DMS153 (cell line): ENCODE measurements at regions not wholly inside any gene's neighbourhood (a gene's known extent, or its start where the extent isn't known, plus 50 kb on each side); places are given as distances from the start of the nearest gene placed in this dataset.

Experiments used
- DNase-seq: peaks from one replicate; lab custom pipeline; 2025; lab: John Stamatoyannopoulos, UW

DNA sequence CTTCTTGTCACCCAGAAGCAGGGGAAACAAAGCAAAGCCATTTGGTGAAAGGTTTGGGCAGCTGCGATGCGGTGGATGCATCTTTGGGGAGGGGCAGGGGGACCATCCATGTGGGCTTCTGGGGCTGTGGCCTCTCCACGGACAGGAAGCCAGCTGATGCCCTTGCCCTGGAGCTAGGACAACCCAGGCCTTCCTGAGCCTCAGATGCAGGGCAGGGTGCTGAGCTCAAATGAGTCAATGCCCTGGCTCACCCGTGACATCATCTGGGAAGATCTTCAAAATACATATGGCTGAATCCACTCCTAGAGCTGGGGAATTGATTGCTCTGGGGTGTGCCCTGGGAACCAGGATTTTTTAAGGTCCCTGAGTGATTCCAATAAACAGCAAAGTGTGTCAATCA, 1418.2 kb downstream of the TBC1D22A start:
- DNase-seq = no peak

DNA sequence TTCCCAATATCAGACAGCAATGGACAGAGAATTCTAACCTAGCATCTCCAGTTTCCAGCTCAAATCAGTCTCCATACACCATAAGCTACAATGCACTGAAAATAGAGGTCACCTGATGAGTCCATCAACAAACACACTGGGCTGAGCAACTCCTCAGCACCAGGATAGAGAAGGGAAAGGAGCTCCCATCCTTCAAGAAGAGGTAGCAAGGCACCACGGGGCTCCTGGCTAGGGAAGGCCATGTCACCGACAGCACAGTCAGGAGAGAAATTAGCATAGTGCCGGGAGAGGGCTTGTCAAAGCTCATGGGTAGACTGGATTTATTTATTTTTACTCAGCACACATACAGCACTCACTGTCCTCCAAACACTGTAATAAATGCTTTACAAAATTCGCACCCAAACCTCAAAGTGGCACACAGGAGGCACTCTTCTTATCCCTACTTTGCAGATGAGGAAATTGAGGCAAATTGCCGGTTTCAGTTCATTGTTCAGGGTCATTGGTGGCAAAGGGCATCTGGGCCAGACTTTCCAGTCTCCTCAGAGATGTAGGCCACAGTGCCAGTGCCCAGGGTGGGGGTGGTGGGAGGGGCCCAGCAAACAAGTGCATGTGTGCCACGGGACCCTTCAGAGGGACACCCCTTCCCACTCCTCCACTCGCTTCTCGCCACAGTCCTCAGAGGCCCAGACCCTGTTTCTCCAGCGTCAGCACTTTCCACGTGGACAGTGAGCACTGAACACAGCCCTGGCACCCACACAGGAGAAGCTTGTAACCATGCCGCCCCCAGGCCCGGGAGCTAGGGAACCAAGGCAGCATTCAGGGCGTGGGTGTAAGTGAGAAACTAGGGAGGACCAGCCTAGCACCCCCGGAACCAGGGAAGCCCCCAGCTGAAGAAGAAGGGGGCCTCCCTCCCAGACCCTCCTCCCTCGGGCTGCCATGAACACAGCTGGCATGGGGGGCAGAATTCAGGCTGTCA, 1417.4 kb downstream of the TBC1D22A start:
- DNase-seq = no peak

DNA sequence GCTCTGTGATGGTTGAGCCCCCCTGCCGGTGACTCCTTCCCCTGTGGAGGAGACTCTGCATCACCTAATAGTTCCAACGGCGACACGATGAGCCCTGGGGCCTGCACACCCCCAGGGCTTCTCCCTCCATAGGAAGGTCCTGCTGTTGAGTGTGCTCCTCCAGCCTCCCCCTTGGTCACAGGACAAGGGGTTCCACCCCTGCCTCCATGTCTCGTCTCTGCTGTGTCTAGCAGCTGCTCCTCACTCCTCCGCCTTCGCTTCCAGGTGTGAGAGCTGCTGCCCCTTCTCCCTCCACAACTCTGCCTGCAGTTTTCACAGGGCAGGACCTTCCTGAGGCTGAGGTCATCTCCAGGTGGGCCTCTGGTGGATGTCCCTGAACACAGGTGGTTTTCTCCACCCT, 1416.1 kb downstream of the TBC1D22A start:
- DNase-seq = no peak

DNA sequence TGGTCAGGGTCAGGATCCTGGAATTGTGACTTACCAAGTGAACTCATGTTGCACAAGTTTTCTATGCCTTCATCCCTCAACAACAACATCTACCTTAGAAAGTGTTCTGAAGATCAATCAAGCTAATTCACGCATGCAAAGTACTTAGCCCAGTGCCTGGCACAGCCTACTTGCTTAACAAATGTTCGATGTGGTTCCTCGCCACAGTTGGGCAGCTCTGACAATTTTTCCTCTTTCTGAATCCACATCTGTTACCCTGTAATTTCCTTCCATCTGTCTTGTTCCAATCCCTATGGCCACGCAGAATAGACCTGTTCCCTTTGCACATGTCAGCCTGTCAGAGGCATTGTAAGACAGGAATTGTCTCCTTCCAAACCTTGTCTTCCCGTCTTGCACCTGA, 1415.2 kb downstream of the TBC1D22A start:
- no peak for DNase-seq

DNA sequence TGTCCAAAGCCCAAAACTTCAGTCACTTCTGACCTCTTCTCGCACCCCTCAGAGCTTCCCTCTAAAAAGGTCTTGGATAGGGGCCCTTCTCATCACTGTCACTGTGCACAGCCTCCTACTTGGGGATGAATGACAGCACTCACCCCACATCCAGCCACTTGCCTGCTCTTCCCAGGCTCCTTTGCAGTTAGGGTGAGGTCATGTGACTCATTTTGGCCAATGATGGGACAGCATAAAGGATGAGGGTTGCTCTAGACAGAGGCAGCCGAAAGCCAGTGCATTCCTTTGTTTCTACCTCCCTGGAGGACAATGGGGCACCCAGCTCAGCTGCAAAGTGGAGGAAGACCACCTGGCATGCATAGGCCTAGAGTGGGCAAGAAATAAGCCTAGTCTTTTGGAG, 1413.3 kb downstream of the TBC1D22A start:
- DNase-seq = no peak

DNA sequence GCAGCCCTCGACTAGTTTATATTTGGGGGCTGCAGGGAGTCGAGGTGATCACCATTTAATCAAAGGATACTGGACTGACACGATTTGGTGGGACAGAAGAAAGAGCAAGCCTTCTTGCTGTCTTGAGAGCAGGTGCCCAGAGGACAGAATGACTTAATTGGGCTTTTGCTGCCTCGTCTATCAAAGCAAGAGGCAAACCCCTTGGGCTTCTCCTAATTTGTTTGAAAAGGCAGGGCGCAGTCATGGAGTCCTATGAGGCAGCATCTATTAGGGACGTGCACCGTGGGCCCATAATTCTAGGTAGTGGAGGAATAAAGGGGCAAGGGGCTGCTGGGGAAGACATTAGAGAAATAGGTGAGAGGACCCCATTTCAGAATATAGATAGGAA, 1411.3 kb downstream of the TBC1D22A start:
- DNase-seq = no peak

DNA sequence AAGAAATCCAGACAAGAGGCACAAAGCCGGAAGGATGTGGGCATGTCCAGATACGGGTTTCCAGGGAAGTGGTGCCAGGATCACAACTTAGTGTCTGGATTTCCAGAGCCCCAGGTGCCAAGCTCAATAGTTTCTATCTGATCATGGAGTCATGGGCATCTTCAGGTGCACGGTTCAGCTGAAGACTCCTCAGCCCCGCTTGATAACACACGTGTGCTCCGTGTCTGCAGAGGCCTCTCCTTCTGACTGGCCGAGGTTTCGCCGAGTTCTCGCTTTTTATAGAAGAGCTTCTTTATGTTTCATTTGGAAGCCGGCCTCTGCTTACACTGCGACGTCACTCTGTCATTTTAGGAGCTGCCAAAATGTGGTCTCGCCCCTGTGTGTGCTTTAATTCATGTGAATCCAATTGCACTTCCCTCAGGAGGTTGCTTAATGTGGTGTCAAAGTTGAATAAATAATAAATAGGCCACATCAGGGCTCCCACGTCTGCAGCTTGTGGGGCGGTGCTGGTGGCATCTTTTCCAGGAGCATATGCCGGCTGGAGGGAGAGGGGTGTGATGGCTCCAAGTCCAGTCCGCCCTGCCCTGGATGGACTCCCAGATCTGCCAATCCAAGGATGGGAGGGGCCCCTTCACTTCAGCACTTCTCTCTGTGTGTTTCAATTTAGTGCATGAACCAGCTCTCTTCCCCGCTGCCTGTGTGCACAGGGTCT, 1410.8 kb downstream of the TBC1D22A start:
- no peak for DNase-seq

DNA sequence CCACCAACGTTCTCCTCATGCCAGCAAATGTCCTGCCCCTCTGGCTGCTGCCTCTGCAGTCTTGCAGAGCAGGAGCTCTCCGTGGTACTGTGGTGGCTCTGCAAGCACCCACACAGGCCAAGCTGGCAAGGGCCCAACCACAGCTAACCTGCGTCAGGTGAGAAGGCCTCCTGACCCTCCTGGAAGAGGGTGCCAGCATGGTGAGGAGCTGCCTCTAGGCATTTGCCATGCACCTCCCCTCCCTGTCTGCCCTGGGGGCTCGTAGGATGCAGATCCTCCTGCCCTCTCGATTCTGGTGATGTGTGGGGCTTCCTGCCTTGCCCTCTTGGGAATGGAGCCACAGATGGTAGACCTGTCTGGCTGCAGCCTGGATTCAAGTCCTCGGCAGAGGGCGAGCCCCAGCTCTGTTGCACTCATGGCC, 1408.8 kb downstream of the TBC1D22A start:
- no peak for DNase-seq

DNA sequence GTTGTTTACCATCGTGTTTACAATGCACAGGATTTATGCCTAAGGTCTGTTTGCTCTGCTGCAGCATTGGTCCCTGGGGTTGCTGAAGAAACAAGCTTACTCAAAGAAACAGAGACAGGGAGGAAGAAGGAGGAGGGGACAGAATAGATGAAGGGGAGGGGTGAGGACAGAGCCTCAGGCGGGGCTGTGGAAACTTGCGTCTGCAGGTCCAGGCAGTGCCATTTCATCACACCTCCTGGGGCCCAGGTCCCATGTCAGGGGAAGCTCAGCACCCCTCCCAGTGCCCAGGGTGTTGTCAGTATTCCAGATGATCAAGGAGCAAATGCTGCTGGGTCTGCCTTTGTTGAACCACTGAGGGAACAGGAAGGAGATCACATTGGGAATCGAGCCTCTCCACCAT, 1406.8 kb downstream of the TBC1D22A start:
- DNase-seq = no peak

DNA sequence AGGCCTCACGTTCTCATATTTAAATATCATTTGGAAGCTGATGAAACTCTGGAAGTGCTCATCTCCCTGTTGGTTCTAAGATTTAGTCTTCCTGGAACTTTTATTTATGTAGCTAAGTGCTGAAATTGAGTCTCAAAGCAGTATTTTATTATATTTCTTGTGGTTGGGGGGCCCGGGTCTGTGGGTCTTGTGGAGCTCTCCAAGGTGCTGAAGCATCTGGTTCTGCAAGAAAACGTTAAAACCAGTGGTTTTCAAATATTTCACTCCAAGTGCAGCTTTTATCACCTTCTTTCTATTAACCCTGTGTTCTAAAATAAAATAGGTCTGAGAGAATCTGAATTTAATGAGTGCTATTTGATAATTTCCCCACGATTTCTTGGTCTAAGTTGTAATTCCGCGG, 1404.8 kb downstream of the TBC1D22A start:
- DNase-seq = no peak

DNA sequence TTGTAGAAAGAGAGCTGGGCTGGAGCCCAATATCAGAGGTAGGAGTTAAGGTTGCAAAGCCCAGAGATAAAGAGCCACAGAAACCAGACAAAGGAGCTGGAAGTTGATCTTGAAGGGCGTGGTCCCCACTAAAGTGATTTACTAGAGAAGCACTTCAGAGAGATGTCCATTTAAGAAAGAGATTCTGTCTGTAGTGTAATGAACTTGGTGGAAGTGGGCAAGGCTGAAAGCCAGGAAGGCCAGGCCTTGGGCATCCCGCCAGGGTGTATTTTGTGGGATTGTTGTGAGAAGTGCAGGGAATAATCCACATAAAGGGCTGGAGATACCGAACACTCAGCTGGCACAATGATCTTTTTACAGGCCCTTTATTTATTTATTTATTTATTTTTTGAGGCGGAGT, 1398.8 kb downstream of the TBC1D22A start:
- no peak for DNase-seq

DNA sequence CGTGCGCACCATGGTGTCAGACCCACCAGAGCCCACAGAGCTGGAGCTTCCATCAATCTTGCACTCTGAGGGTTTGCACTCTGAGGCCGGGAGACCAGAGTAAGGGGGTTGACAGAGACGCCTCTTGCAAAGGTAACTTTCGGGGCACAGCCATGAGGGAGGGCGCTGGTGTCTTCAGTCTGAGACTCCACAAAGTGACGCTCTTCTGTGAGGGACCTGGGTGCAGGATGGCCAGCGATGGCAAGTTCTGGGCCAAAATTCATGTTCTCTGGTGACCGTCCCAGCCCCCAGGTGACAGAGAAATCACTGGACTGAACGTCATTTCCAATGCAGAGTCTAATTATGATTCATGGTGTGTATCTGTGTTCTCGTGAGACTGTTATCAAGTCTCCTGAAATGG, 1395.2 kb downstream of the TBC1D22A start:
- no peak for DNase-seq

DNA sequence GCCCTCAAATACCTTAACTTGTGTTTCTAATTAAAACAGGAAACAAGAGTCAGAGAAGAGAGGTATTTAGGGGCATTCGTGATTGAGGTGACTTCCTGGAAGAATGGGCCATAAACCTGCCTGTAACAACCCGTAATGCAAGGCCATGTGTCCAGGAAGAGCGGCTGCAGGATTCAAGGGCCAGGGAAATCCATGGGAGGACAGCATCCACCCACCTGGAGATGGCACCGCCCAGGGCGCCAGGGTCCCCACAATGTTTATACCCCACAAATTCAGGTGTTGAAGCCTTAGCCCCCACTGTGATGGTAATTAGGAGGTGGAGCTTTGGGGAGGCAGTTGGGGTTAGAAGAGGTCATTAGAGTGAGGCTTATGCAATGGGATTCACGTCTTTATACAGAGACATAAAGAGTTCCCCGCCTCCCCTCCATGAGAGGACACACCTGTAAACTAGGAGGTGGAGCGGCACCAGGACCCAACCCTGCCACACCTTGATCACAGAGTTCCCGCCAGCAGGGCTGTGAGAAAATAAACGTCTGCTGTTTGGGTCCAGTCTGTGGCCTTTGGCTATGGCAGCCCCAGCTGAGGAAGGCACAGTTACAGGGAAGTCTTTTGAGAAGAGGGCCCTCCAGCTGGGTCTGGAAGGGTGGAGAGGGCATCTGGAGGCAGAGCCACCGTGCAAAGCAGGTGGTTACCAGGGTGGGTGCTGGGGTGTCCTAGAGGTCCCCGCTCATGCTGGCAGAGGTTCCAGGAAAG, 1394.3 kb downstream of the TBC1D22A start:
- no peak for DNase-seq

DNA sequence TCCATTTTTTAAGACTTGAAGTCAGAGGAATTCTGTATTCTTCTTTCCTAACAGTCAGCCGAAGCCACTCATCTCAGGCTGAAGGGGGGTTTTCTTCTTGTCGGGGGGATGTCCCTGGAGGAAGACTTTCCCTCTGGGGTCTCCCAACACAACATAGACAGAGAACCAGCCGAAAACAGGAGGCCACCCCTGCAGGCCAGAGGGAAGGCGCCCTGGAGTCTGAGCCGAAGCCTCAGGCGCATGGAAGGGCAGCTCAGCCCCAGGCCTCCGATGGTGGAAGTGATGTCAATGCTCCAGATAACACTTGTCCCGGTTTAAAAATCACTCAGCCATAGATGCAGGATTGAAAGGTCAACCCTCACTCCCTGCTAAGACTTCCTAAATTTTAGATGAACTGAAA, 1393.0 kb downstream of the TBC1D22A start:
- no peak for DNase-seq

DNA sequence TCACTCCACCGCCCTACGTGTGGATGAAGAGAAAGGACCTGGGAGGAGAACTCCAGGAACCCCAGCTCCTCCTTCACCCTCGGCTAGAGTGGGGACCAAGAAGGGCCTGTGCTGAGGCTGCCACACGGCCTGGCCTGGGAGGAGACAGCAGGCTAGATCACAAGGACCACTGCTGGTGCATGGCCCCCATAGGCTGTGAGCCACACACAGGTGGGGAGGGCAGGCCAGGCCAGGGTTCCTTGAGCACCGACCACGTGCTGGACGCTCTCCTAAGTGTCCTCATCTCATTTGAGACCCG, 1392.4 kb downstream of the TBC1D22A start:
- DNase-seq = no peak

DNA sequence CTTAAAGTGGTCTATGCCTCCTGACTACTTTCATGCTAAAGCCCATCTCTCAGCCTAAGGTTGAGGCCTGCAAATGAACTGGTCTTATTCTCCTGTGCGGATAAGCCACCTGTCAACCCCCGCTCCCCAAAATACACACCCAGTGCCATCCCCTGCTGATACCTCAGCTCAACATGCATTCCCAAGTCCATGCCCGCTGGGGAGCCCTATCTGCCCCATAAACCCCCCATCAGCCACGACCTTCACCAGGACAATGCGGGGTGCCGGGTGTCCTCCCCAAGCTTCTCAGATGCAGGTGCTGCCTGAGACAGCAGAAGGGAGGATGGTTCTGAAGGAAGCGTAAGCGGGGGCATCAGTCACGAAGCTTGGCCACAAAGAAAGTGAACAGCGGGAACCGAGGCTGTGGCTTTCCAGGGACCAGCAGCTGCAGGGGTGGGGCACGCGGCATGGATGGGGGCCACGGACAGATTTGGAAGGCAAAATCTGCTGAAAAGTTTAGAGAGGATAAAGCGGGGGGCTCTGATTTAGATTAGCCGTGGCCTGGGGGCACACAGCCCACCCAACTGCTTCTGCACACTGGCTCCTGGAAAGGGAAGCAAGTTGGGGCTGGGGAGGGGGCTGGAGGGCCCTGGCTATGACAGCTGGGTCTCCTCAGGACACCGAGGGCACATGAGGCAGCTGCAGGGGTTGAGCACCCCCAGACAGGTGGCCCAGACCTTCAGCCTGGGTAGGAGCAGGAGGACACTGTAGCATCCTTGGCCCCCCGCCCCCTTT, 1391.9 kb downstream of the TBC1D22A start:
- no peak for DNase-seq

DNA sequence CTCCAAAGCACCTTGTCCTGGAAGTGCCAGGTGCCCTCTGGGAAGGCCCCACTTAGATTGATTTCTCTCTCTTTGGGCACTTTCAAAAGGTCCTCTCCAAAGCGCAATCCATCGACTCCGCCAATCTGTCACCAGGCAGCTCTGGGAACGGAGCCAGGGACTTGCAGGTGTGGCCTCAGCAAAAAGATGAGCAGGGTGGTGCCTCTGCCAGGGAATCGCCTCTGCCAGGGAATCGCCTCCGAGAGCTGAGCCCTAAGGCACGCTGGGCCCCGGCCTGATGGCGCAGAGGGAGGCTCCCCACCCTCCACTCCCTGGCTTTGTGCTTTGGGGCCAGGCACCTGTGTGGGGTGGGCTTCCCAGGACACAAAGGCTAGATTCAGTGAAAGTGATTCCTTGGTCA, 1391.3 kb downstream of the TBC1D22A start:
- peak; percentile 57 for DNase-seq

DNA sequence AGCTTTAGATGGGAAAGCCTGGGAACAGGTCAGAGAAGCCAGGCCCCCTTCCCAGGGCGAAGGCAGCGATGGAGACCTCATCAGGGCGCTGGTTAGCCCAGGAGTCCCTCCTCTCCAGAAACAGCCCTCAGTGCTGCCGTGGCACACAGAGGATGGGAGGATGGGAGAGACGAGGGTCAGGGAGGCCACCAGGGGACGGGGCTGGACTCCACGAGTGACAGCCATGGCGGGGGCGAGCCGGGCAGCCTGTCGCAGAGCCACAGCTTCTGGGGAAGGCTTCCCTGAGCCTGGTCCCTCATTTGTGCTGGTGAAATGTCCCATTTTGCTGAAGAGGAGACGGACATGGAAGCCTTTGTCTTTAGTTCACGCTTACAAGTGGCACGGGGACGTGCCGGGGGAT, 1390.5 kb downstream of the TBC1D22A start:
- no peak for DNase-seq

DNA sequence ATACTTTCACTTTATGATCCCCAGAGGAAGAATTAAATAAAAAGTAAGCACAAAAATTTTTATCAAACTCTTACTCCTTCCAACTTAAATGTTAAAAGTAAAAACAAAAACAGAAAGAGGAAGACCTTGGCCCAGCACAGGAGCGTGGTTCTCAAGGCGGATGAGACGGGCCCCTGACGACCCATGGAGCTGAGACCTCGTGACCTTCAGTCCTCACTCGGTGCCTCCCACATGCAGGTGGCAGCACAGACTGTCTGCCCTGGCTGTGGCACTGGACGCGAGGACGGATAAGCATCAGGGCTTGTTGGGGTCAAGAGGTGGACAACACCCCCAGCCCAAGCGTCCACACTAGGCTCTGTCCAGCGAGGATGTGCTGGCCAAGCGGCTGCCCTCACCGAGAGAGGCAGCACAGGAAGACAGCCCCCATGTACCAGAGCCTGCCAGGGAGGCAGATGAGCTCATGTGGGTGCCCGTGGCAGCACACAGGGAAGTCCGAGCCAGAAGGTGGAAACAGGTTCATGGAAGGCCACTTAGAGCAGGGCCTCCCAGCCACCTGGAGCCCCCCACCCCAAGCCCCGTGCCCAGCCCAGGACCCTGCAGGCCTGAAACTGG, 1389.8 kb downstream of the TBC1D22A start:
- DNase-seq = no peak

DNA sequence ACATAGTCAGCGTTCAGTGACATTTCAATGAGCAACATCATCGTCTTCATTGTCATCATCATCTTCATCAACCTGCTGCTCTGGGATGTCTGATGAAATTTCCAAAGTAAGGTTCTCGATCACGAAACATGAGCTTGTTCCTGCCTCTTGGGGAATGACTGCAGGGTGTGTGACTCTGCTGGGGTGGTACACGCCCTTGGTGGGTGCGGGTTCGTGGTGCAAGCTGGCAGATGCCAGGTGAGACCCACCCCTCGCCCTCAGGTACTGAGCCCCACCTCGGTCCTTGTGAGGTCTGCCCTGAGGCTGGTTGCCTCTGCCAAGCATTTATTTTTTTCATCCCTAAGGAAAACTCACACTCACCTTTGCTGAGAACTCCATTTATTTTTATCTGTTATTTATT, 1389.2 kb downstream of the TBC1D22A start:
- no peak for DNase-seq

DNA sequence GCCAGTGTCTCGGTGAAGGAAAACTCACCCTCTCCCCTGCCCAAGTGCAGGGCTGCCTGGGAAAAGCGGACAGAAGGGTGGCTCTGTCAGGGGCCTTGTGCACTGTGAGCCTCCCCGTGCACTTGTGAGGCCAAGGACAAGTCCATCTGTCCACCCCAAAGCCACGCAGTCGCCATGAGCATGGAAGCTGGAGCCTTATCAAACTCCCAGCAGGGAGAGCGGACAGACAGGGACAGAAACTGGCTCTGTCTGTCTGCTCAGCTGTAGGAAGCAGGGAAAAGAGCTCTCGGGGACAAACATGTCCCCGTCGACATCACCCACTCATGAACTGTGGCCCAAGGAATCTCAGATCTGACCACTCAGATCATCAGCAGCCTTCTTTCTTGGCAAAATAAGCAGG, 1385.4 kb downstream of the TBC1D22A start:
- no peak for DNase-seq

DNA sequence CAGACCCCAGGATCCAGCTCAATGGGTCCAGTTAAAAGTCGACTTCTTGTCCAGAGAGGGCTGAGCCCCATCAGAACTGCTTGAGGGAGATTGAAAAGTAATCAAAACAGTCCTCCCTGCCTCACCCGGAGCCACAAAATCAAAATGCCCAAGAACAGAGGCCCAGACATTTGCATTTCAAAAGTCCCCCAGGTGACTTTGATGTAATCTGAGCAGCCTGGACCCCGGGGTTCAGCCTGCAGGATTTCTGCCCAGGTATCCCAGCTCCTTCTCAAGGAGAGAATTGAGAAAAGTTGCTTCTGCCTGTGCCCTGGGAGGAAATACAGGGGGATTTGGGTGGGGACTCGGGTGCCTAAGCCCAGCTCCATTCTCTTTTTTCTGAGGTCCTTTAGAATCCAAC, 1385.0 kb downstream of the TBC1D22A start:
- no peak for DNase-seq
